Keratinocyte (primary cell): ENCODE measurements at regions not wholly inside any gene's neighbourhood (a gene's known extent, or its start where the extent isn't known, plus 50 kb on each side); places are given as distances from the start of the nearest gene placed in this dataset.

Source experiments
- EZH2 ChIP-seq: IDR thresholded peaks from one replicate; pipeline ENCODE4 v1.6.1; 2012; ENCODE audit warnings: inconsistent platforms, mild to moderate bottlenecking, low read length, moderate library complexity
- TF ChIP-seq, protein P1 (sequence below), 3 experiments: IDR thresholded peaks in 1 of 3; conservative IDR thresholded peaks in 1 of 3; optimal IDR thresholded peaks in 1 of 3; 2 replicates in 2 of 3; 3 replicates in 1 of 3; pipeline versions ENCODE3 to v1.5.1; 2011; ENCODE audit warnings: low read length in 3 of 3, mild to moderate bottlenecking in 3 of 3, moderate library complexity in 2 of 3, control low read depth in 1 of 3, inconsistent platforms in 1 of 3; ENCODE audit not compliant: insufficient read depth in 2 of 3; ENCODE audit errors: extremely low read depth in 1 of 3

- TF ChIP-seq, protein P1, sequence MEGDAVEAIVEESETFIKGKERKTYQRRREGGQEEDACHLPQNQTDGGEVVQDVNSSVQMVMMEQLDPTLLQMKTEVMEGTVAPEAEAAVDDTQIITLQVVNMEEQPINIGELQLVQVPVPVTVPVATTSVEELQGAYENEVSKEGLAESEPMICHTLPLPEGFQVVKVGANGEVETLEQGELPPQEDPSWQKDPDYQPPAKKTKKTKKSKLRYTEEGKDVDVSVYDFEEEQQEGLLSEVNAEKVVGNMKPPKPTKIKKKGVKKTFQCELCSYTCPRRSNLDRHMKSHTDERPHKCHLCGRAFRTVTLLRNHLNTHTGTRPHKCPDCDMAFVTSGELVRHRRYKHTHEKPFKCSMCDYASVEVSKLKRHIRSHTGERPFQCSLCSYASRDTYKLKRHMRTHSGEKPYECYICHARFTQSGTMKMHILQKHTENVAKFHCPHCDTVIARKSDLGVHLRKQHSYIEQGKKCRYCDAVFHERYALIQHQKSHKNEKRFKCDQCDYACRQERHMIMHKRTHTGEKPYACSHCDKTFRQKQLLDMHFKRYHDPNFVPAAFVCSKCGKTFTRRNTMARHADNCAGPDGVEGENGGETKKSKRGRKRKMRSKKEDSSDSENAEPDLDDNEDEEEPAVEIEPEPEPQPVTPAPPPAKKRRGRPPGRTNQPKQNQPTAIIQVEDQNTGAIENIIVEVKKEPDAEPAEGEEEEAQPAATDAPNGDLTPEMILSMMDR (optimal IDR thresholded peaks at IDR 0.05 in 1 of 3, IDR thresholded peaks at IDR 0.05 in 1 of 3, conservative IDR thresholded peaks at IDR 0.05 in 1 of 3; ENCODE audit: extremely low read depth in 1 of 3, insufficient read depth in 2 of 3, low read length in 3 of 3), result no peak
- TF ChIP-seq EZH2, result no peak
These were observed 1187.1 kb downstream of the CDH9 start for GRCh38 chr5:25851301-25851700.
